ENCODE measurements at regions not wholly inside any gene's neighbourhood (a gene's known extent, or its start where the extent isn't known, plus 50 kb on each side); places are given as distances from the start of the nearest gene placed in this dataset.

GRCh38 chr2:52084759-52085158 lies 1052.8 kb upstream of the NRXN1 start:
- Mint-ChIP-seq H3K4me3 (ENCODE audit: unreplicated experiment) (no peak overlapping the region), H3K36me3 (ENCODE audit: unreplicated experiment) (no peaks in the 10 kb centered on the region)
- DNase-seq (ENCODE audit: extremely low spot score, unreplicated experiment), result no peak

DNA sequence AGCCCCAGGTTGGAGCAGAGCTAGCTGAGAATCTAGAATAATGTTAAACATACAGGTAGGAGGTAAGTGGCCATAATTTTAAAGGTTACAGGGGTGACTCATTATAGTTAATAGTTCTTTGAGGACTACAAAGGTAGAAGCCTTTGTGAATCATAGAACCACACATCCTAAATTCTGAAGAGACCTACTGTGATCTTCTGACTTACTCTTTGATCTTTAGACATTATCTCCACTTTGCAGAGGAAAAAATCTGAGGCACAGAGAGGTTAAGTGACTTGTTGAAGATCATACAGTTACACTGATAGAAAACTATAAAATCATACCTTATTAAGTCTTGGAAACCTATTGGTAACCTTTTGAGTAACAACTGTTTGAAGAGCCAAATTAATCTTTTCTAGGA lies 1051.3 kb upstream of the NRXN1 start:
- Mint-ChIP-seq H3K27ac (ENCODE audit: unreplicated experiment) (no peak overlapping the region), H3K27me3 (ENCODE audit: unreplicated experiment) (no peaks in the 10 kb centered on the region), H3K9me3 (ENCODE audit: unreplicated experiment) (no peaks in the 10 kb centered on the region), H3K36me3 (ENCODE audit: unreplicated experiment) (no peaks in the 10 kb centered on the region), H3K4me1 (ENCODE audit: unreplicated experiment) (no peaks in the 10 kb centered on the region), H3K4me3 (ENCODE audit: unreplicated experiment) (no peak overlapping the region)
- TF ChIP-seq, protein P1, sequence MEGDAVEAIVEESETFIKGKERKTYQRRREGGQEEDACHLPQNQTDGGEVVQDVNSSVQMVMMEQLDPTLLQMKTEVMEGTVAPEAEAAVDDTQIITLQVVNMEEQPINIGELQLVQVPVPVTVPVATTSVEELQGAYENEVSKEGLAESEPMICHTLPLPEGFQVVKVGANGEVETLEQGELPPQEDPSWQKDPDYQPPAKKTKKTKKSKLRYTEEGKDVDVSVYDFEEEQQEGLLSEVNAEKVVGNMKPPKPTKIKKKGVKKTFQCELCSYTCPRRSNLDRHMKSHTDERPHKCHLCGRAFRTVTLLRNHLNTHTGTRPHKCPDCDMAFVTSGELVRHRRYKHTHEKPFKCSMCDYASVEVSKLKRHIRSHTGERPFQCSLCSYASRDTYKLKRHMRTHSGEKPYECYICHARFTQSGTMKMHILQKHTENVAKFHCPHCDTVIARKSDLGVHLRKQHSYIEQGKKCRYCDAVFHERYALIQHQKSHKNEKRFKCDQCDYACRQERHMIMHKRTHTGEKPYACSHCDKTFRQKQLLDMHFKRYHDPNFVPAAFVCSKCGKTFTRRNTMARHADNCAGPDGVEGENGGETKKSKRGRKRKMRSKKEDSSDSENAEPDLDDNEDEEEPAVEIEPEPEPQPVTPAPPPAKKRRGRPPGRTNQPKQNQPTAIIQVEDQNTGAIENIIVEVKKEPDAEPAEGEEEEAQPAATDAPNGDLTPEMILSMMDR (IDR thresholded peaks at IDR 0.05), result no peak
- DNase-seq (ENCODE audit: extremely low spot score, unreplicated experiment), result no peak

More at GRCh38 chr2:52084759-52085158, 1052.8 kb upstream of the NRXN1 start:
- Mint-ChIP-seq H3K27ac (ENCODE audit: unreplicated experiment) (no peak overlapping the region), H3K9me3 (ENCODE audit: unreplicated experiment) (no peaks in the 10 kb centered on the region), H3K27me3 (ENCODE audit: unreplicated experiment) (no peaks in the 10 kb centered on the region), H3K4me1 (ENCODE audit: unreplicated experiment) (no peaks in the 10 kb centered on the region)
- TF ChIP-seq, protein P1 (IDR thresholded peaks at IDR 0.05), result no peak

DNA sequence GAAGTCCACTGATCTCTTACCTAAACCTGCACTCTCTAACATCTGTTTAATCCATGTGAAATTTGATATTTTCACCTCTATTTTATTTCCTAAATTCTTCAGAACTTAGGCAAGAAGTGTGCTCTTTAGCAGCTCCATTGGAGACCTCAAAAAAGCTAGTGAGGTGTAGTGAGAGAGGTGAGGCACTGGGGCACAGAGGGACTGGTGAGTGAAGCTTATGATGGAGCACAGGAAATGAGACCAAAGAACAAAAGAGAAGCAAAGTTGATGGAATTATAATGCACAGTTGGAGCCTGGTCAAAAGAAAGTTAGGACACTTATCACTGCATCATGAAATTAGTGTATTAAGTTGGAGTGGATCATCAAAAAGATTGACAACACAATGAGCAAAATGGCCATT lies 1050.7 kb upstream of the NRXN1 start:
- DNase-seq (ENCODE audit: extremely low spot score, unreplicated experiment), result no peak
- no peaks in the 10 kb centered on the region for H3K36me3 Mint-ChIP-seq (ENCODE audit: unreplicated experiment)
- H3K27me3 Mint-ChIP-seq (ENCODE audit: unreplicated experiment), result no peaks in the 10 kb centered on the region
- H3K27ac Mint-ChIP-seq (ENCODE audit: unreplicated experiment), result no peak overlapping the region
- H3K4me1 Mint-ChIP-seq (ENCODE audit: unreplicated experiment), result no peaks in the 10 kb centered on the region
- no peak overlapping the region for H3K4me3 Mint-ChIP-seq (ENCODE audit: unreplicated experiment)
- TF ChIP-seq, protein P1 (IDR thresholded peaks at IDR 0.05), result no peak
- no peaks in the 10 kb centered on the region for H3K9me3 Mint-ChIP-seq (ENCODE audit: unreplicated experiment)

DNA sequence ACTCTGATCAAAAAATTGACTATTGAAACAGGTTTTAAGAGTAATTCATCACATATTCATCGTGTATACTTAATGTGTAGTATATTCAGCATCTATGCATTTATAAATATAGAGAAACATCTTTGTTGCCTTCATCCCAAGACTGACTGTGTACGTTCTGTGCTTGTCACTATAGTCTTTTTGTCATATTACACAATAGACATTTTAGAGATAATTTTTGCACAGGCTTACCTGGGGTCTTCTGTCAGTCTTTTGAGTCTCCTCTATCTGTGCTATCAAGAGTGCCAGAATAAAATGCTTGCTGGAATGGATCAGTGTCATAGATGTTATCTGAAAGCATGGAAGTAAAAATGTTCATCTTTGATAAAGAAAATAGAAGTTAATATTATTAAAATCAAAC lies 1047.7 kb upstream of the NRXN1 start:
- Mint-ChIP-seq H3K27ac (ENCODE audit: unreplicated experiment) (no peak overlapping the region), H3K9me3 (ENCODE audit: unreplicated experiment) (no peaks in the 10 kb centered on the region), H3K27me3 (ENCODE audit: unreplicated experiment) (no peaks in the 10 kb centered on the region), H3K4me3 (ENCODE audit: unreplicated experiment) (no peak overlapping the region), H3K36me3 (ENCODE audit: unreplicated experiment) (no peaks in the 10 kb centered on the region), H3K4me1 (ENCODE audit: unreplicated experiment) (no peaks in the 10 kb centered on the region)
- DNase-seq (ENCODE audit: extremely low spot score, unreplicated experiment), result no peak
- TF ChIP-seq, protein P1 (IDR thresholded peaks at IDR 0.05), result no peak

GRCh38 chr2:52077159-52077558 lies 1045.2 kb upstream of the NRXN1 start:
- H3K36me3 Mint-ChIP-seq (ENCODE audit: unreplicated experiment), result no peaks in the 10 kb centered on the region
- TF ChIP-seq, protein P1 (IDR thresholded peaks at IDR 0.05), result no peak
- H3K4me3 Mint-ChIP-seq (ENCODE audit: unreplicated experiment), result no peak overlapping the region
- H3K27ac Mint-ChIP-seq (ENCODE audit: unreplicated experiment), result no peak overlapping the region
- no peak for DNase-seq (ENCODE audit: extremely low spot score, unreplicated experiment)
- H3K9me3 Mint-ChIP-seq (ENCODE audit: unreplicated experiment), result no peaks in the 10 kb centered on the region
- H3K4me1 Mint-ChIP-seq (ENCODE audit: unreplicated experiment), result no peaks in the 10 kb centered on the region
- no peaks in the 10 kb centered on the region for H3K27me3 Mint-ChIP-seq (ENCODE audit: unreplicated experiment)
